Transverse colon (tissue), 4 donors: ENCODE measurements at regions not wholly inside any gene's neighbourhood (a gene's known extent, or its start where the extent isn't known, plus 50 kb on each side); places are given as distances from the start of the nearest gene placed in this dataset.

Experiments used
- DNase-seq: peaks from one replicate; pipeline ENCODE4 v3.0.0-alpha.2; 2019
- H3K27ac ChIP-seq, 4 donors: fragments of 200-600 bp; sonication (generic); 2 replicates each; pipeline ENCODE4 v1.5.1; 2016 to 2018; ENCODE audit warnings: inconsistent platforms in 4 of 4
- H3K27me3 ChIP-seq: fragments of 200-600 bp; sonication (generic); 2 replicates; pipeline ENCODE4 v1.5.1; 2017; ENCODE audit warnings: inconsistent platforms
- H3K36me3 ChIP-seq, 4 donors: fragments of 200-600 bp; sonication (generic); 2 replicates each; pipeline ENCODE4 v1.5.1; 2017 to 2019; ENCODE audit warnings: inconsistent platforms in 4 of 4
- H3K4me1 ChIP-seq, 4 donors: fragments of 200-600 bp; sonication (generic); 2 replicates each; pipeline ENCODE4 v1.5.1; 2017 to 2020; ENCODE audit warnings: inconsistent platforms in 4 of 4
- H3K4me3 ChIP-seq, 4 donors: fragments of 200-600 bp; sonication (generic); 1 replicate in 1 of 4; 2 replicates in 3 of 4; pipeline versions ENCODE4 v1.5.1 to v1.6.1; 2017 to 2019; ENCODE audit warnings: inconsistent platforms in 4 of 4
- H3K9me3 ChIP-seq, 2 donors: fragments of 200-600 bp; sonication (generic); 2 replicates each; pipeline ENCODE4 v1.5.1; 2017 to 2019; ENCODE audit warnings: inconsistent platforms in 2 of 2
- CTCF ChIP-seq, 5 experiments: fragments of 200-600 bp in 3 of 5; fragments of 450-650 bp in 2 of 5; sonication (generic) in 3 of 5; IDR thresholded peaks; 1 replicate in 2 of 5; 2 replicates in 3 of 5; pipeline ENCODE4 v1.5.1; 2016 to 2017; ENCODE audit warnings: antibody characterized with exemption in 5 of 5, inconsistent platforms in 3 of 5, mild to moderate bottlenecking in 2 of 5, moderate library complexity in 1 of 5
- EP300 ChIP-seq: sonication (generic); formaldehyde crosslinking; IDR thresholded peaks from one replicate; pipeline ENCODE4 v1.6.1; 2017; ENCODE audit warnings: antibody characterized with exemption, low read depth
- POLR2A ChIP-seq: fragments of 450-650 bp; IDR thresholded peaks from one replicate; pipeline ENCODE4 v1.6.1; 2016; ENCODE audit warnings: antibody characterized with exemption, mild to moderate bottlenecking, moderate library complexity
- POLR2AphosphoS5 ChIP-seq, 3 donors: sonication (generic); formaldehyde crosslinking; IDR thresholded peaks; one replicate each; pipeline ENCODE4 v1.6.1; 2016; ENCODE audit warnings: antibody characterized with exemption in 3 of 3
- WGBS, 2 donors: methylation state at CpG; one replicate each; pipeline ENCODE4 v1.1.5; 2018; ENCODE audit warnings: low coverage in 1 of 2; 5-methylcytosine and 5-hydroxymethylcytosine counted together
- in situ Hi-C, 4 donors: fragments of 200-750 bp; cut with MboI; loops; one replicate each; pipeline versions ENCODE4 v1.15.0 to v1.15.1; 2017; ENCODE audit warnings: low sequenced_read_pairs in 3 of 4, low pct_ligation_motif_present in 1 of 4, low pct_unique_long_range_greater_than_20kb in 1 of 4
- intact Hi-C: fragments of 100-400 bp; cut with DNase I; formaldehyde crosslinking; loops from one replicate; pipeline ENCODE4 v1.15.1; 2023; ENCODE audit warnings: low total_unique reads

- H3K4me3 ChIP-seq, result no peak overlapping the region
- in situ Hi-C loops, result no loop called here
- WGBS, 2 donors, result 72 to 83% methylated on average over 3 to 5 of the region's 5 CpGs
- no peak for TF ChIP-seq EP300
- TF ChIP-seq POLR2A, result no peak
- TF ChIP-seq CTCF (IDR thresholded peaks at IDR 0.05), result no peak
- TF ChIP-seq POLR2AphosphoS5 (IDR thresholded peaks at IDR 0.05), result no peak
- no peak overlapping the region for H3K27ac ChIP-seq
- H3K9me3 ChIP-seq, result no peaks in the 10 kb centered on the region
- no peaks in the 10 kb centered on the region for H3K36me3 ChIP-seq
- no peak for DNase-seq
- H3K27me3 ChIP-seq, result no peaks in the 10 kb centered on the region
- intact Hi-C loops, result no loop called here
- H3K4me1 ChIP-seq, result no peaks in the 10 kb centered on the region
These were observed 325.4 kb downstream of the ZFHX3 start for GRCh38 chr16:72722552-72722951.

- Histone ChIP-seq H3K9me3 (no peaks in the 10 kb centered on the region), H3K27me3 (no peaks in the 10 kb centered on the region), H3K36me3 (no peaks in the 10 kb centered on the region), H3K27ac (no peak overlapping the region), H3K4me3 (no peak overlapping the region), H3K4me1 (no peaks in the 10 kb centered on the region)
- in situ Hi-C loops (no loop called here), intact Hi-C loops (no loop called here)
- WGBS, 2 donors, result 71 to 85% methylated on average over 4 of the region's 4 CpGs
- DNase-seq, result no peak
- TF ChIP-seq POLR2AphosphoS5 (IDR thresholded peaks at IDR 0.05), result no peak
- no peak for TF ChIP-seq POLR2A
- no peak for TF ChIP-seq CTCF (IDR thresholded peaks at IDR 0.05)
- no peak for TF ChIP-seq EP300
These were observed 325.9 kb downstream of the ZFHX3 start for GRCh38 chr16:72721981-72722380.

GRCh38 chr16:72715267-72715666 lies 332.7 kb downstream of the ZFHX3 start:
- WGBS, 2 donors, result 87 to 89% methylated on average over 1 of the region's 1 CpG
- H3K27me3 ChIP-seq, result no peaks in the 10 kb centered on the region
- no peak overlapping the region for H3K27ac ChIP-seq
- TF ChIP-seq EP300, result no peak
- TF ChIP-seq CTCF (IDR thresholded peaks at IDR 0.05), result no peak
- TF ChIP-seq POLR2A, result no peak
- no peak for TF ChIP-seq POLR2AphosphoS5 (IDR thresholded peaks at IDR 0.05)
- H3K36me3 ChIP-seq, result no peaks in the 10 kb centered on the region
- H3K9me3 ChIP-seq, result peaks cover 22 to 23% of the 10 kb centered on the region in 2 donors
- intact Hi-C loops (no loop called here), in situ Hi-C loops (no loop called here)
- no peak overlapping the region for H3K4me3 ChIP-seq
- no peaks in the 10 kb centered on the region for H3K4me1 ChIP-seq
- no peak for DNase-seq

GRCh38 chr16:72711823-72712222 lies 336.1 kb downstream of the ZFHX3 start:
- DNase-seq, result no peak
- in situ Hi-C loops, result no loop called here
- H3K9me3 ChIP-seq, result peaks cover 25 to 26% of the 10 kb centered on the region in 2 donors
- no peaks in the 10 kb centered on the region for H3K27me3 ChIP-seq
- TF ChIP-seq POLR2A (no peak), CTCF (IDR thresholded peaks at IDR 0.05) (no peak), POLR2AphosphoS5 (IDR thresholded peaks at IDR 0.05) (no peak), EP300 (no peak)
- no peaks in the 10 kb centered on the region for H3K4me1 ChIP-seq
- no peak overlapping the region for H3K4me3 ChIP-seq
- no peak overlapping the region for H3K27ac ChIP-seq
- 94 to 98% methylated on average over 1 of the region's 1 CpG for WGBS, 2 donors
- intact Hi-C loops, result no loop called here
- no peaks in the 10 kb centered on the region for H3K36me3 ChIP-seq
